Neural progenitor cell (in vitro differentiated cells): ENCODE measurements at regions not wholly inside any gene's neighbourhood (a gene's known extent, or its start where the extent isn't known, plus 50 kb on each side); places are given as distances from the start of the nearest gene placed in this dataset.

Experiments used
- CTCF ChIP-seq: fragments of 200-600 bp; sonication (generic); IDR thresholded peaks from 2 replicates; pipeline ENCODE4 v1.5.1; 2017; ENCODE audit warnings: antibody characterized with exemption, mild to moderate bottlenecking
- EZH2 ChIP-seq: fragments of 200-600 bp; sonication (generic); IDR thresholded peaks from 2 replicates; pipeline ENCODE4 v1.6.1; 2017; ENCODE audit warnings: antibody characterized with exemption, mild to moderate bottlenecking, moderate library complexity

- TF ChIP-seq CTCF (no peak), EZH2 (no peak)
These were observed 160.0 kb upstream of the PDE5A start for GRCh38 chr4:119788349-119789266.
